HCT116 (cell line): ENCODE measurements at regions not wholly inside any gene's neighbourhood (a gene's known extent, or its start where the extent isn't known, plus 50 kb on each side); places are given as distances from the start of the nearest gene placed in this dataset.

ENCODE experiments used
- ATAC-seq: fragments of 200-7000 bp; cut with Tn5 transposase; 2 replicates; pipeline ENCODE4 v1.9.1; 2020; ENCODE audit warnings: mild to moderate bottlenecking, moderate library complexity
- BruUV-seq: library from RNA; stranded (reverse); fragments of 400-500 nt; replicated peaks from 2 replicates; lab custom pipeline; 2021; lab: Mats Ljungman, UMichigan
- CTCF ChIA-PET: fragments of 300-600 bp; sonication (Branson Sonifier 250); formaldehyde crosslinking; loops from one replicate; lab custom pipeline; 2021; ENCODE audit warnings: antibody characterized with exemption; lab: Charles Lee
- POLR2A ChIA-PET: fragments of 300-600, 350-600 bp; sonication (Branson Sonifier 250); formaldehyde crosslinking; loops from one replicate; lab custom pipeline; 2021; ENCODE audit warnings: antibody characterized with exemption; lab: Charles Lee
- RAD21 ChIA-PET, 2 experiments: fragments of 300-600 bp; sonication (Branson Sonifier 250); formaldehyde crosslinking; loops; one replicate each; lab custom pipeline; 2023; ENCODE audit warnings: low total read pairs in 2 of 2; ENCODE audit not compliant: uncharacterized antibody in 2 of 2, unreplicated experiment in 2 of 2, low non-redundant PET in 1 of 2; lab: Charles Lee
- DNase-seq: peaks from one replicate; pipeline ENCODE4 v3.0.0-alpha.2; 2010; ENCODE audit warnings: low read depth, low spot score
- H2AFZ ChIP-seq: fragments of 200-600 bp; shearing (Covaris generic), sonication (generic); 2 replicates; pipeline ENCODE4 v1.6.1; 2017; ENCODE audit warnings: low read depth, mixed run types, mixed read lengths, antibody characterized with exemption, low read length; ENCODE audit not compliant: poor library complexity, severe bottlenecking
- H3K27ac ChIP-seq: 2 replicates; pipeline ENCODE4 v1.5.1; 2012; ENCODE audit warnings: low read depth, low read length
- H3K27me3 ChIP-seq: fragments of 200-600 bp; sonication (generic); 2 replicates; pipeline ENCODE4 v1.6.1; 2016; ENCODE audit warnings: mixed run types, low read length, mixed read lengths; ENCODE audit not compliant: insufficient read depth
- H3K36me3 ChIP-seq, 2 experiments: fragments of 200-500 bp in 1 of 2; fragments of 200-600 bp in 1 of 2; sonication (Bioruptor generic) in 1 of 2; sonication (generic) in 1 of 2; 2 replicates each; pipeline versions ENCODE4 v1.5.1 to v1.6.1; 2014 to 2016; ENCODE audit warnings: low read length in 2 of 2, inconsistent platforms in 1 of 2, mixed read lengths in 1 of 2, mixed run types in 1 of 2; ENCODE audit not compliant: insufficient read depth in 2 of 2, control insufficient read depth in 1 of 2
- H3K4me1 ChIP-seq, 2 experiments: fragments of 200-600 bp in 1 of 2; sonication (generic) in 1 of 2; 2 replicates each; pipeline versions ENCODE4 v1.5.1 to v1.6.1; 2012 to 2017; ENCODE audit warnings: low read length in 2 of 2, inconsistent platforms in 1 of 2, mild to moderate bottlenecking in 1 of 2, mixed read lengths in 1 of 2, mixed run types in 1 of 2, moderate library complexity in 1 of 2; ENCODE audit not compliant: insufficient read depth in 2 of 2, control insufficient read depth in 1 of 2
- H3K4me2 ChIP-seq: fragments of 200-600 bp; sonication (generic); 2 replicates; pipeline ENCODE4 v1.6.1; 2017; ENCODE audit warnings: mixed run types, low read length, mixed read lengths
- H3K4me3 ChIP-seq, 2 experiments: fragments of 200-600 bp in 1 of 2; sonication (generic) in 1 of 2; replicated peaks in 1 of 2; 2 replicates each; pipeline ENCODE4 v1.5.1; 2011 to 2016; ENCODE audit warnings: low read length in 2 of 2, control low read depth in 1 of 2, low read depth in 1 of 2, mild to moderate bottlenecking in 1 of 2, mixed read lengths in 1 of 2, mixed run types in 1 of 2
- H3K79me2 ChIP-seq: fragments of 200-600 bp; sonication (generic); 2 replicates; pipeline ENCODE4 v1.6.1; 2017; ENCODE audit warnings: mild to moderate bottlenecking, mixed run types, low read length, moderate library complexity, mixed read lengths; ENCODE audit not compliant: insufficient read depth
- H3K9ac ChIP-seq: fragments of 200-600 bp; sonication (generic); 2 replicates; pipeline ENCODE4 v1.6.1; 2016; ENCODE audit warnings: low read length, mixed read lengths
- H3K9me2 ChIP-seq: fragments of 200-600 bp; sonication (generic), shearing (Covaris generic); 2 replicates; pipeline ENCODE4 v1.6.1; 2017; ENCODE audit warnings: mixed run types, mild to moderate bottlenecking, moderate library complexity; ENCODE audit not compliant: insufficient read depth
- H3K9me3 ChIP-seq, 2 experiments: fragments of 200-500 bp in 1 of 2; fragments of 200-600 bp in 1 of 2; sonication (Bioruptor generic) in 1 of 2; sonication (generic) in 1 of 2; 2 replicates each; pipeline ENCODE4 v1.6.1; 2014 to 2017; ENCODE audit warnings: low read length in 2 of 2, mixed read lengths in 2 of 2, inconsistent platforms in 1 of 2, low read depth in 1 of 2, mild to moderate bottlenecking in 1 of 2, mixed run types in 1 of 2, moderate library complexity in 1 of 2; ENCODE audit not compliant: control insufficient read depth in 1 of 2, insufficient read depth in 1 of 2
- H4K20me1 ChIP-seq: fragments of 200-600 bp; sonication (generic), shearing (Covaris generic); 2 replicates; pipeline ENCODE4 v1.6.1; 2017; ENCODE audit warnings: mixed run types, mild to moderate bottlenecking, moderate library complexity; ENCODE audit not compliant: insufficient read depth
- ATF3 ChIP-seq: IDR thresholded peaks from 2 replicates; pipeline ENCODE4 v1.6.1; 2012
- CBX3 ChIP-seq: IDR thresholded peaks from 2 replicates; pipeline ENCODE4 v1.6.1; 2012; ENCODE audit warnings: low read depth
- CEBPB ChIP-seq: IDR thresholded peaks from 2 replicates; pipeline ENCODE4 v1.6.1; 2012; ENCODE audit warnings: low read depth
- CTCF ChIP-seq, 3 experiments: fragments of 200-600 bp in 1 of 3; sonication (generic) in 1 of 3; IDR thresholded peaks in 2 of 3; conservative IDR thresholded peaks in 1 of 3; 2 replicates each; pipeline ENCODE4 v1.5.1; 2012 to 2017; ENCODE audit warnings: low read depth in 2 of 3, low read length in 2 of 3, antibody characterized with exemption in 1 of 3, borderline replicate concordance in 1 of 3, control low read depth in 1 of 3, mild to moderate bottlenecking in 1 of 3, mixed read lengths in 1 of 3, mixed run types in 1 of 3, moderate library complexity in 1 of 3; ENCODE audit not compliant: insufficient read depth in 1 of 3
- EGR1 ChIP-seq: IDR thresholded peaks from 2 replicates; pipeline ENCODE4 v1.6.1; 2012; ENCODE audit warnings: low read depth
- EZH2 ChIP-seq: fragments of 200-600 bp; sonication (generic); IDR thresholded peaks from 2 replicates; pipeline ENCODE4 v1.6.1; 2017; ENCODE audit warnings: antibody characterized with exemption, mixed run types
- EZH2phosphoT487 ChIP-seq: fragments of 200-600 bp; IDR thresholded peaks from 2 replicates; pipeline ENCODE4 v1.6.1; 2018; ENCODE audit warnings: antibody characterized with exemption, borderline replicate concordance
- FOSL1 ChIP-seq: IDR thresholded peaks from 2 replicates; pipeline ENCODE4 v1.6.1; 2012; ENCODE audit warnings: low read depth
- JUND ChIP-seq: IDR thresholded peaks from 2 replicates; pipeline ENCODE4 v1.6.1; 2012
- POLR2A ChIP-seq: IDR thresholded peaks from 2 replicates; pipeline ENCODE4 v1.7.0; 2011; ENCODE audit warnings: borderline replicate concordance; ENCODE audit not compliant: insufficient read depth, insufficient read length; ENCODE audit errors: extremely low read depth
- POLR2AphosphoS5 ChIP-seq: IDR thresholded peaks from 2 replicates; pipeline ENCODE4 v1.6.1; 2011; ENCODE audit warnings: mild to moderate bottlenecking, low read depth, low read length, moderate library complexity
- RAD21 ChIP-seq: IDR thresholded peaks from 2 replicates; pipeline ENCODE4 v1.6.1; 2012; ENCODE audit warnings: low read depth, mild to moderate bottlenecking
- SIN3A ChIP-seq: IDR thresholded peaks from 2 replicates; pipeline ENCODE4 v1.6.1; 2012; ENCODE audit warnings: low read depth
- SP1 ChIP-seq: IDR thresholded peaks from 2 replicates; pipeline ENCODE4 v1.6.1; 2012; ENCODE audit warnings: low read depth
- TCF7L2 ChIP-seq: IDR thresholded peaks from 2 replicates; pipeline ENCODE4 v1.7.0; 2011; ENCODE audit warnings: borderline replicate concordance, inconsistent platforms; ENCODE audit not compliant: insufficient read depth, insufficient read length; ENCODE audit errors: extremely low read depth
- ZFX ChIP-seq: fragments of 450-650 bp; IDR thresholded peaks from 2 replicates; pipeline ENCODE4 v1.6.1; 2017
- ZNF274 ChIP-seq: fragments of 200-500 bp; sonication (Bioruptor generic); IDR thresholded peaks from 2 replicates; pipeline ENCODE4 v1.6.1; 2014; ENCODE audit warnings: mild to moderate bottlenecking, low read depth, low read length, inconsistent platforms
- intact Hi-C: fragments of 100-400 bp; cut with micrococcal nuclease; formaldehyde crosslinking; loops from 2 replicates; pipeline ENCODE4 v1.10.0; 2022
- TF ChIP-seq, protein P1 (sequence below): IDR thresholded peaks from 2 replicates; pipeline ENCODE4 v1.6.1; 2011; ENCODE audit warnings: mild to moderate bottlenecking, low read length, moderate library complexity; ENCODE audit not compliant: insufficient replicate concordance; ENCODE audit errors: extremely low read depth
- TF ChIP-seq, protein P2 (sequence below): IDR thresholded peaks from 2 replicates; pipeline ENCODE4 v1.6.1; 2012

DNA sequence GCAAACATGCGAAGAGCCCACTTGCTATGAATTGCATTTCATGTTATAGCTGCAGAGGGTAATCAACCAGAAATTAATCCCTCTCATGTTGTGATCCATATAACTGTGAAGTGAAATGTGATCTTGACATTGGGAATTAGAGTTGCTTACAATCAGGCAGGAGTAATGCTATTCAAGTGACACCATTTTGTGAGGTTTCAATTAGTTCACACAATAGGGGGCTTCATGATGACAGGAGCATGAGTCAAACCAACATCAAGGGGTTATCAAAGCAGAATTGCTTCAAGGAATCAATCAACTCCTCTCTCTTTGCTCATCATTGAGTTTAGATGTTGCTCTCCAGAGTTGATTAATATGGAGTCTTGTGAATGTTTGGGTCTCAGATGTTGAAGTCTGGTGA, 1585.2 kb upstream of the TENM4 start:
- Histone ChIP-seq H3K4me2 (no peak overlapping the region), H3K9me2 (no peaks in the 10 kb centered on the region), H3K4me3 (no peak overlapping the region), H3K79me2 (no peaks in the 10 kb centered on the region), H3K4me1 (no peaks in the 10 kb centered on the region), H2AFZ (no peak overlapping the region), H3K9ac (no peak overlapping the region), H4K20me1 (no peaks in the 10 kb centered on the region), H3K27me3 (no peaks in the 10 kb centered on the region), H3K27ac (no peak overlapping the region), H3K36me3 (no peaks in the 10 kb centered on the region), H3K9me3 (peaks cover 10% of the 10 kb centered on the region in 2 experiments; a peak in 3 of 4 replicates)
- no peak for ATAC-seq
- intact Hi-C loops, result no loop called here
- POLR2A ChIA-PET, result no interaction called here
- CTCF ChIA-PET, result no interaction called here
- RAD21 ChIA-PET, result no interaction called here
- TF ChIP-seq POLR2AphosphoS5 (no peak), SIN3A (no peak), EGR1 (no peak), TCF7L2 (no peak), ZFX (no peak), ZNF274 (no peak), FOSL1 (no peak), ATF3 (no peak), EZH2phosphoT487 (no peak), CBX3 (no peak), EZH2 (no peak), POLR2A (no peak), RAD21 (no peak), CTCF (IDR thresholded peaks at IDR 0.05 in 2 of 3, conservative IDR thresholded peaks at IDR 0.05 in 1 of 3; ENCODE audit: borderline replicate concordance in 1 of 3, insufficient read depth in 1 of 3, low read depth in 2 of 3, low read length in 2 of 3) (no peak), CEBPB (no peak), SP1 (no peak), JUND (no peak)
- TF ChIP-seq, protein P1, sequence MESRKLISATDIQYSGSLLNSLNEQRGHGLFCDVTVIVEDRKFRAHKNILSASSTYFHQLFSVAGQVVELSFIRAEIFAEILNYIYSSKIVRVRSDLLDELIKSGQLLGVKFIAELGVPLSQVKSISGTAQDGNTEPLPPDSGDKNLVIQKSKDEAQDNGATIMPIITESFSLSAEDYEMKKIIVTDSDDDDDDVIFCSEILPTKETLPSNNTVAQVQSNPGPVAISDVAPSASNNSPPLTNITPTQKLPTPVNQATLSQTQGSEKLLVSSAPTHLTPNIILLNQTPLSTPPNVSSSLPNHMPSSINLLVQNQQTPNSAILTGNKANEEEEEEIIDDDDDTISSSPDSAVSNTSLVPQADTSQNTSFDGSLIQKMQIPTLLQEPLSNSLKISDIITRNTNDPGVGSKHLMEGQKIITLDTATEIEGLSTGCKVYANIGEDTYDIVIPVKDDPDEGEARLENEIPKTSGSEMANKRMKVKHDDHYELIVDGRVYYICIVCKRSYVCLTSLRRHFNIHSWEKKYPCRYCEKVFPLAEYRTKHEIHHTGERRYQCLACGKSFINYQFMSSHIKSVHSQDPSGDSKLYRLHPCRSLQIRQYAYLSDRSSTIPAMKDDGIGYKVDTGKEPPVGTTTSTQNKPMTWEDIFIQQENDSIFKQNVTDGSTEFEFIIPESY, result no peak
- TF ChIP-seq, protein P2, sequence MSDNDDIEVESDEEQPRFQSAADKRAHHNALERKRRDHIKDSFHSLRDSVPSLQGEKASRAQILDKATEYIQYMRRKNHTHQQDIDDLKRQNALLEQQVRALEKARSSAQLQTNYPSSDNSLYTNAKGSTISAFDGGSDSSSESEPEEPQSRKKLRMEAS, result no peak
- BruUV-seq, result no TSS peak
- no peak for DNase-seq
